NOMO-1 treated with DMSO at 0.1 percent for 48 hours (cell line): ENCODE measurements at regions not wholly inside any gene's neighbourhood (a gene's known extent, or its start where the extent isn't known, plus 50 kb on each side); places are given as distances from the start of the nearest gene placed in this dataset.

Experiments
- DNase-seq: peaks from one replicate; lab custom pipeline; 2025; ENCODE audit not compliant: unreplicated experiment; lab: John Stamatoyannopoulos, UW

GRCh38 chr7:131011976-131012375 lies 278.0 kb upstream of the KLF14 start:
- peak; percentile 8 for DNase-seq

DNA sequence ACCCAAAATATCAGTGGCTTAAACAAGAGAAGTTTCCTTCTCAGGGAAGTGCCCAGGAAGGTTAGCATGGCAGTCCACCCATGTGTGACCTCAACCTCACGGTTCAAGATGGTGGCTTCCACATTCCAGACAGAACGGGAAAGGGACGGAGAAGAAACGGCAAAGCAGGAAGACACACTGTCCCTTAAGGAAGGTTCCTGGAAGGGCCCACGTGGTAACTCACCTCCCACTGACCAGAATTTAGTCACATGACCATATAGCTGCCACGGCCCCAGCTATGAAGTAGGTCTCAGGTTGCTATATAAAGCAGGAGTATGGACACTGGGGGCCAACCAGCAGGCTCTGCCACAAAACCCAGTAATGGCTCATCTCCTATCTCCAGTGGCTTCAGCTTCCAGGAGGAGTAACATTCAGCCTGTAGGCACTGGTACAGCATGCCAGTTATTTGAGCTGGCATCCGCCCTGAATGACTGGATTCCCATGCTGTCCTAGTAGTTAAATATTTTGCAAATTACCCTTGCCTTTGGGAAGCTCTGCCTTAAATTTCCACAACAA lies 278.5 kb upstream of the KLF14 start:
- DNase-seq = no peak

- no peak for DNase-seq
Observed at GRCh38 chr7:131013716-131014115, 279.7 kb upstream of the KLF14 start.

DNA sequence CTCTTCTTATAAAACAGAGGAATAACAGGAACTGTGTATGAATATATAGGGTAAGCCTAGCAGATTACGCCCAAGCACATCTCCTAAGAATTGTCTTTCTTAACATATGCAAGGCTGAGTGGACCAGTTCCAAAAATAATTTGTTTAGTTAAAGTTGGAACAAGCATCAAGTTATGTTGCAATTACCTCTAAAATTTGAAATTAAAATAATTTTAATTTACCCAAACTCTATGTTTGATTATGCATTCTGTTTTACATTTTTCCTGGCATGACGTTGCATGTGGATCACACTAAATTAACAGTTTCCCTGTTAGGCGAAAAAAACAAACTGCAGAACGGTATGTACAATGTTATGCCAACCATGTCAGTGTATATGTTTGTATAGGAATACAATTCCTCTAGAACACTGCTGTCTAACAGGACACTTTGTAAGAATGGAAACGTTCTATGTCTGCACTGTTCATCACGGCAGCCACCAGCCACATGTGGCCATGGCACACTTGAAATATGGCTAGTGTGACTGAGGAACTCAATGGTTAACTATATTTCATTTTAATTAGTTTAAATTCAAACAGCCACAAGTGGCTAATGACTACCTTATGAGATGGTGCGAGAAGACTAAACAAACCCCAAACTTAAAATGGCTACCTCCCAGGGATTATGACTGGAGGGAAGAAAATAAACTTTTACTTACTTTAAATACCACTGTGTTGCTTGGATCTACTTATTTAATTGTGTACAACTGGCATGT lies 281.1 kb upstream of the KLF14 start:
- no peak for DNase-seq

- DNase-seq = no peak
Observed at GRCh38 chr7:131015657-131015958, 281.6 kb upstream of the KLF14 start.

- DNase-seq = no peak
Observed at GRCh38 chr7:131016230-131016629, 282.2 kb upstream of the KLF14 start.

- no peak for DNase-seq
Observed at GRCh38 chr7:131019351-131019750, 285.3 kb upstream of the KLF14 start.

DNA sequence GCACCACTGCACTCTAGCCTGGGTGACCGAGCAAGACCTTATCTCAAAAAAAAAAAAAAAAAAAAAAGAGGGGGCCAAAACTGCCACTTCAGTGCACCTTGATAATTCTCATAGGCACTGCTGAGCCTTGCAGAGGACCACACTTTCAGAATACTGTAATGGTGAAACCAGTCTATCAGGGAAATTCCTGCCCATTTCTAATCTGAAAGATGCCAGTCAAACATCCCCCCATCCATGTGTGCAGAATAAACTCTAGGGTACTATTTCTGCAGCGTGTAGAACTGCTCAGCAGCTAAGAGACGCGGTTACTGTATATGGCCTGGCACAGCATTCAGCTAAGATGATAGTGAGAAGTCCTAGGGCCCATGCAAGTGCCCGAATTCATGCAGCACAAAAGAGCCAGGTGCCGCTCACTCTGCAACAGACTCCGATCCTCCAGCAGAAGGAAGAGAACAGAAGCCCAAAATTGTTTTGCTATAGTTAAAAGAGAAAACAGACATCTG lies 286.8 kb upstream of the KLF14 start:
- no peak for DNase-seq

DNA sequence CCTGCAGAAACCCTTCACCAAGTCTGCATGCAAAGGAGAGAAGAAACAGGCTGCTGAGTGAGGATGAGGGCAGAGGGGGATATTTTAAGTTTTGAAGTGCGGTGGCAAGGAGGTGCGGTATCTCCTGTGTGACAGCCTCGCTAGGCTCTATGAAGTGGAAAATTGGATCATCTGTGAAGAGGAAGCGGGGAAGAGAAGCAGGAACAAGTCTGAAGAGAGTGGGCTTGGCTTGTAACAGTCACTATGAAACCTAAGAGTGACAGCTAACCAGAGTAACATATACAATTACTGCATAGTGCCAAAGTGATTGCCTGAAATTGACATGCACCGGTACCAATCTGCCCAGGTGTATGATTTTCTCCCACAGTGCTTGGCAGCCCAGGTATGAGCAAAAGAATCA lies 287.5 kb upstream of the KLF14 start:
- no peak for DNase-seq

- no peak for DNase-seq
Observed at GRCh38 chr7:131021902-131022301, 287.9 kb upstream of the KLF14 start.

- peak; percentile 56 for DNase-seq
Observed at GRCh38 chr7:131026297-131027000, 292.4 kb upstream of the KLF14 start.

DNA sequence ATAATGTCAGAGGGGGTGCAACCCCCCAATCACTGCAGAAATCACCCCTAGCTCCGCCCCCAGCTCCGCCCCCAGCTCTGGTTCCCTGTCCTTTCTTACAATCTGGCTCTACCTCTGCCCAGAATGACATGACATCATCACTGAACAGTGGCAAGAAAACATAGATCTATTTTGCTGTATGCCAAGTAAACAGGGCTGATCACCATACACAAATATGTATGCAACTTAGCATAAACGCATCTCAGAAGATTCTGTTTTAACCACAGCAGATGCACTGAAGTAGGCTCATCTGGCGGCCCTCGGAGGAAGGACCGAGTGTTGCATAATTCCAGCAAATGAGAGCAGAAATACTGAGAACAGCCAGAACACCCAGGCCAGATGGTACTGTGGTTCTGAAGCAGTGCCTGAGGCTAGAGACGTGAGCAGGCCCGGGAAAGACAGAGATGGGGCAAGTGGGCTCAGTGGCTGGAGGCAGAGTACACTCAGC lies 293.3 kb upstream of the KLF14 start:
- DNase-seq = peak; percentile 16

- DNase-seq = no peak
Observed at GRCh38 chr7:131028295-131028694, 294.3 kb upstream of the KLF14 start.

- DNase-seq = no peak
Observed at GRCh38 chr7:131029002-131029401, 295.0 kb upstream of the KLF14 start.

- DNase-seq = no peak
Observed at GRCh38 chr7:131031099-131031868, 296.4 kb upstream of the MKLN1 start.

DNA sequence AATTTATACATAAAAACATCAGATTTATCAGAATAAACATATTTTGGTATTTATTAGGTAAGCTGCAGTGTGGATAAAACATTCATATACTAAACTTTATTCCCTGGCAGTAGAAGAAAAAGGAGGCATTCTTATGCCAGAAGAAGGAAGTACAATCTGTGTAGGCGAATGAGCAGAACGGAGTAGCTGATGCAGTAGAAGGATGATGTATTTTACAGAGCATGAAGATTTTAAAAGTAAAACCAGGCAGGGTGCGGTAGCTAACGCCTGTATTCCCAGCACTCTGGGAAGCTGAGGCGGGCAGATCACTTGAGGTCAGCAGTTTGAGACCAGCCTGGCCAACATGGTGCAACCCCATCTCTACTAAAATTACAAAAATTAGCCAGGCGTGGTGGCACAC lies 294.9 kb upstream of the MKLN1 start:
- DNase-seq = no peak

- no peak for DNase-seq
Observed at GRCh38 chr7:131034166-131034881, 293.4 kb upstream of the MKLN1 start.

- no peak for DNase-seq
Observed at GRCh38 chr7:131035088-131035770, 292.4 kb upstream of the MKLN1 start.

GRCh38 chr7:131038153-131038552 lies 289.5 kb upstream of the MKLN1 start:
- DNase-seq = no peak

- DNase-seq = no peak
Observed at GRCh38 chr7:131039355-131039762, 288.3 kb upstream of the MKLN1 start.
